WTC11 (cell line): ENCODE measurements at regions not wholly inside any gene's neighbourhood (a gene's known extent, or its start where the extent isn't known, plus 50 kb on each side); places are given as distances from the start of the nearest gene placed in this dataset.

Source experiments
- ATAC-seq: fragments of 200-7000 bp; cut with Tn5 transposase; 2 replicates; pipeline ENCODE4 v1.10.0; 2021; ENCODE audit warnings: mild to moderate bottlenecking, moderate library complexity
- CTCF ChIA-PET: fragments of 300-600 bp; sonication (Branson Sonifier 250); formaldehyde crosslinking; loops from one replicate; lab custom pipeline; 2021; ENCODE audit warnings: antibody characterized with exemption; lab: Charles Lee
- POLR2A ChIA-PET: fragments of 350-600 bp; sonication (Branson Sonifier 250); formaldehyde crosslinking; loops from one replicate; lab custom pipeline; 2021; ENCODE audit warnings: antibody characterized with exemption; lab: Charles Lee
- DNase-seq: peaks from one replicate; pipeline ENCODE4 v3.0.0; 2021; ENCODE audit warnings: low spot score
- H3K27ac Mint-ChIP-seq: 2 replicates; pipeline ENCODE4 v1.8.0; 2021; ENCODE audit warnings: mixed read lengths
- H3K27me3 Mint-ChIP-seq: 2 replicates; pipeline ENCODE4 v1.8.0; 2021; ENCODE audit warnings: low read depth, mild to moderate bottlenecking, moderate library complexity, mixed read lengths
- H3K36me3 Mint-ChIP-seq: 2 replicates; pipeline ENCODE4 v1.8.0; 2021; ENCODE audit warnings: mixed read lengths
- H3K4me1 Mint-ChIP-seq: 2 replicates; pipeline ENCODE4 v1.8.0; 2022; ENCODE audit warnings: mixed read lengths
- H3K4me3 Mint-ChIP-seq: 2 replicates; pipeline ENCODE4 v1.8.0; 2021; ENCODE audit warnings: mild to moderate bottlenecking, moderate library complexity, mixed read lengths
- H3K9me3 Mint-ChIP-seq: 2 replicates; pipeline ENCODE4 v1.8.0; 2021; ENCODE audit warnings: mixed read lengths
- ARID4B ChIP-seq: sonication (generic); formaldehyde crosslinking; IDR thresholded peaks from 2 replicates; pipeline ENCODE4 v1.8.0; 2023; ENCODE audit warnings: missing genetic modification reagents, mild to moderate bottlenecking, borderline replicate concordance
- ATF1 ChIP-seq: sonication (generic); formaldehyde crosslinking; IDR thresholded peaks from 2 replicates; pipeline ENCODE4 v1.8.1; 2023; ENCODE audit warnings: mild to moderate bottlenecking, moderate library complexity, missing genetic modification reagents
- ATF6 ChIP-seq: sonication (generic); formaldehyde crosslinking; IDR thresholded peaks from 2 replicates; pipeline ENCODE4 v1.8.1; 2023; ENCODE audit warnings: mild to moderate bottlenecking, missing genetic modification reagents
- E2F1 ChIP-seq: sonication (generic); formaldehyde crosslinking; IDR thresholded peaks from 2 replicates; pipeline ENCODE4 v1.8.0; 2022; ENCODE audit warnings: mild to moderate bottlenecking, missing genetic modification reagents
- ELF4 ChIP-seq: sonication (generic); formaldehyde crosslinking; IDR thresholded peaks from 2 replicates; pipeline ENCODE4 v1.8.1; 2022; ENCODE audit warnings: low read depth, mild to moderate bottlenecking, moderate library complexity, missing genetic modification reagents
- ERG ChIP-seq: fragments of 250-450 bp; sonication (Bioruptor Pico); IDR thresholded peaks from 2 replicates; pipeline ENCODE4 v1.8.0; 2021; ENCODE audit warnings: mild to moderate bottlenecking
- ETV6 ChIP-seq: sonication (generic); formaldehyde crosslinking; IDR thresholded peaks from 2 replicates; pipeline ENCODE4 v1.8.1; 2022; ENCODE audit warnings: mild to moderate bottlenecking, missing genetic modification reagents
- FOXP1 ChIP-seq: sonication (generic); formaldehyde crosslinking; IDR thresholded peaks from 2 replicates; pipeline ENCODE4 v1.8.0; 2022; ENCODE audit warnings: missing genetic modification reagents, mild to moderate bottlenecking, moderate library complexity, borderline replicate concordance
- FOXP4 ChIP-seq: sonication (generic); formaldehyde crosslinking; IDR thresholded peaks from 2 replicates; pipeline ENCODE4 v1.8.0; 2022; ENCODE audit warnings: mild to moderate bottlenecking, missing genetic modification reagents
- HMGA2 ChIP-seq: fragments of 250-450 bp; sonication (Bioruptor Pico); IDR thresholded peaks from 2 replicates; pipeline ENCODE4 v1.4.0; 2021; ENCODE audit warnings: mild to moderate bottlenecking, moderate library complexity
- JAZF1 ChIP-seq: fragments of 250-450 bp; sonication (Bioruptor Pico); IDR thresholded peaks from 2 replicates; pipeline ENCODE4 v1.9.0; 2021; ENCODE audit warnings: moderate library complexity, mild to moderate bottlenecking, inconsistent platforms
- MLX ChIP-seq: sonication (generic); formaldehyde crosslinking; IDR thresholded peaks from 2 replicates; pipeline ENCODE4 v1.8.1; 2023; ENCODE audit warnings: mild to moderate bottlenecking, missing genetic modification reagents, moderate library complexity
- NFE2L1 ChIP-seq: sonication (generic); formaldehyde crosslinking; IDR thresholded peaks from 2 replicates; pipeline ENCODE4 v1.8.1; 2023; ENCODE audit warnings: missing genetic modification reagents
- NR1H2 ChIP-seq: sonication (generic); formaldehyde crosslinking; IDR thresholded peaks from 2 replicates; pipeline ENCODE4 v1.9.0; 2021; ENCODE audit warnings: mild to moderate bottlenecking, moderate library complexity, missing genetic modification reagents
- NR3C1 ChIP-seq: sonication (generic); formaldehyde crosslinking; conservative IDR thresholded peaks from 2 replicates; pipeline ENCODE4 v1.8.1; 2023; ENCODE audit warnings: low read depth, mild to moderate bottlenecking, missing genetic modification reagents
- RELA ChIP-seq: sonication (generic); formaldehyde crosslinking; IDR thresholded peaks from 2 replicates; pipeline ENCODE4 v1.8.1; 2022; ENCODE audit warnings: missing genetic modification reagents, mild to moderate bottlenecking, borderline replicate concordance
- TEAD4 ChIP-seq: sonication (generic); formaldehyde crosslinking; IDR thresholded peaks from 2 replicates; pipeline ENCODE4 v1.8.0; 2022; ENCODE audit warnings: mild to moderate bottlenecking, missing genetic modification reagents
- USF2 ChIP-seq: sonication (generic); formaldehyde crosslinking; IDR thresholded peaks from 2 replicates; pipeline ENCODE4 v1.8.1; 2023; ENCODE audit warnings: mild to moderate bottlenecking, missing genetic modification reagents, moderate library complexity
- ZBTB43 ChIP-seq: sonication (generic); formaldehyde crosslinking; IDR thresholded peaks from 2 replicates; pipeline ENCODE4 v1.8.1; 2023; ENCODE audit warnings: mild to moderate bottlenecking, missing genetic modification reagents
- ZNF219 ChIP-seq: sonication (generic); formaldehyde crosslinking; IDR thresholded peaks from 2 replicates; pipeline ENCODE4 v1.8.0; 2023; ENCODE audit warnings: missing genetic modification reagents, mild to moderate bottlenecking, borderline replicate concordance
- ZNF232 ChIP-seq: sonication (generic); formaldehyde crosslinking; IDR thresholded peaks from 2 replicates; pipeline ENCODE4 v1.8.0; 2022; ENCODE audit warnings: mild to moderate bottlenecking, missing genetic modification reagents
- ZNF396 ChIP-seq: fragments of 250-450 bp; sonication (Bioruptor Pico); IDR thresholded peaks from 2 replicates; pipeline ENCODE4 v1.8.0; 2021; ENCODE audit warnings: mild to moderate bottlenecking, moderate library complexity, borderline replicate concordance

- TF ChIP-seq ARID4B (CRISPR knock-in tag), result no peak
- no peak for TF ChIP-seq RELA (CRISPR knock-in tag)
Measured at GRCh38 chr9:90175257-90175656, 467.4 kb downstream of the DIRAS2 start (continued).

GRCh38 chr9:90175865-90176264 lies 466.8 kb downstream of the DIRAS2 start:
- Mint-ChIP-seq H3K9me3 (peaks cover 1% of the 10 kb centered on the region), H3K27me3 (peaks cover 2% of the 10 kb centered on the region; the same call in 1 of the 2 replicates), H3K36me3 (no peaks in the 10 kb centered on the region), H3K4me1 (peaks cover 4% of the 10 kb centered on the region; the same call in 1 of the 2 replicates), H3K4me3 (no peak overlapping the region), H3K27ac (no peak overlapping the region)
- CTCF ChIA-PET, result no interaction called here
- DNase-seq (no peak), ATAC-seq (no peak)
- POLR2A ChIA-PET, result no interaction called here
- TF ChIP-seq NFE2L1, result no peak
- no peak for TF ChIP-seq MLX (CRISPR knock-in tag)
- no peak for TF ChIP-seq ATF6 (CRISPR knock-in tag)
- no peak for TF ChIP-seq FOXP1 (CRISPR knock-in tag)
- TF ChIP-seq ELF4, result no peak
- TF ChIP-seq ATF1 (CRISPR knock-in tag), result no peak
- no peak for TF ChIP-seq E2F1 (CRISPR knock-in tag)
- TF ChIP-seq TEAD4, result no peak
- no peak for TF ChIP-seq ZBTB43 (CRISPR knock-in tag)
- no peak for TF ChIP-seq FOXP4
- TF ChIP-seq ERG, result no peak
- no peak for TF ChIP-seq NR3C1 (CRISPR knock-in tag)
- no peak for TF ChIP-seq ZNF232 (CRISPR knock-in tag)
- no peak for TF ChIP-seq ETV6
- no peak for TF ChIP-seq JAZF1
- no peak for TF ChIP-seq ZNF396
- TF ChIP-seq USF2 (CRISPR knock-in tag), result no peak
- TF ChIP-seq NR1H2, result no peak
- TF ChIP-seq ZNF219 (CRISPR knock-in tag), result no peak
- no peak for TF ChIP-seq HMGA2 (CRISPR knock-in tag)
